Neural progenitor cell (in vitro differentiated cells): ENCODE measurements at regions not wholly inside any gene's neighbourhood (a gene's known extent, or its start where the extent isn't known, plus 50 kb on each side); places are given as distances from the start of the nearest gene placed in this dataset.

Experiments
- CTCF ChIP-seq: fragments of 200-600 bp; sonication (generic); IDR thresholded peaks from 2 replicates; pipeline ENCODE4 v1.5.1; 2017; ENCODE audit warnings: antibody characterized with exemption, mild to moderate bottlenecking
- EZH2 ChIP-seq: fragments of 200-600 bp; sonication (generic); IDR thresholded peaks from 2 replicates; pipeline ENCODE4 v1.6.1; 2017; ENCODE audit warnings: antibody characterized with exemption, mild to moderate bottlenecking, moderate library complexity

- no peak for TF ChIP-seq EZH2
- TF ChIP-seq CTCF: no peak
These were observed 911.6 kb downstream of the KCNJ2 start for GRCh38 chr17:71080937-71081336.
